ENCODE measurements at regions not wholly inside any gene's neighbourhood (a gene's known extent, or its start where the extent isn't known, plus 50 kb on each side); places are given as distances from the start of the nearest gene placed in this dataset.
A peak's percentile ranks its signal among the peaks of the same experiment; 100 is the strongest.

GRCh38 chr17:79530361-79531105 is 80.3 kb downstream of the RBFOX3 start:
- Histone ChIP-seq H3K36me3 (no peaks in the 10 kb centered on the region), H3K27me3 (peaks cover 31% of the 10 kb centered on the region), H3K9me3 (no peaks in the 10 kb centered on the region), H3K4me3 (no peak overlapping the region)
- DNase-seq = no peak

- Histone ChIP-seq H3K4me3 (no peak overlapping the region), H3K9me3 (no peaks in the 10 kb centered on the region), H3K36me3 (no peaks in the 10 kb centered on the region), H3K27me3 (peaks cover 40% of the 10 kb centered on the region)
- DNase-seq = no peak
Measured at GRCh38 chr17:79529661-79530081, 81.2 kb downstream of the RBFOX3 start.

- Histone ChIP-seq H3K9me3 (no peaks in the 10 kb centered on the region), H3K27me3 (peaks cover 47% of the 10 kb centered on the region), H3K4me3 (no peak overlapping the region), H3K36me3 (no peaks in the 10 kb centered on the region)
- no peak for DNase-seq
Measured at GRCh38 chr17:79528592-79529125, 82.2 kb downstream of the RBFOX3 start.

DNA sequence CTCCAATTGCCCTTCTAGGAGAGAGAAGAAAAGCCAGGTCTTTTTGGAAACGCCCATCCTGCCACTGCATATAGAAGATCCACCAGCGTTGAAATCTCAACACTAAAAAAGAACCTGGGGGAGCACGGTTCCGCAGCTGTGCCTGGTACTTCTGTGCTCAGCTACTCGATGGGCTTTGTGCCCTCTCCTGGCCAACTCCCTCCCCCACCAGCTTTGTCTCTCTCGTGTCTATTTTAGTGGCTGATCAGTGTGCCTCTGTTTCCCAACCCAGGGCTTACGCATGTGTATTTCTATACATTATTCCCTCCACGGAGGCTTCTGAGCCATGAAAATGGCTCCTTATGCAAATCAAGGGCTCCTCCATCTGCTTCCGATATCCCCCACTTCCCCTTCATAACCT is 83.5 kb downstream of the RBFOX3 start:
- Histone ChIP-seq H3K4me3 (no peak overlapping the region), H3K36me3 (no peaks in the 10 kb centered on the region), H3K27me3 (peaks cover 56% of the 10 kb centered on the region), H3K9me3 (no peaks in the 10 kb centered on the region)
- DNase-seq = no peak

GRCh38 chr17:79525793-79526677 is 84.8 kb downstream of the RBFOX3 start:
- H3K9me3 ChIP-seq = no peaks in the 10 kb centered on the region
- peaks cover 63% of the 10 kb centered on the region for H3K27me3 ChIP-seq
- no peak overlapping the region for H3K4me3 ChIP-seq
- no peak for DNase-seq
- H3K36me3 ChIP-seq = no peaks in the 10 kb centered on the region

GRCh38 chr17:79524213-79525187 is 86.4 kb downstream of the RBFOX3 start:
- peaks cover 61% of the 10 kb centered on the region for H3K27me3 ChIP-seq
- H3K4me3 ChIP-seq = no peak overlapping the region
- DNase-seq = no peak
- no peaks in the 10 kb centered on the region for H3K36me3 ChIP-seq
- H3K9me3 ChIP-seq = no peaks in the 10 kb centered on the region

DNA sequence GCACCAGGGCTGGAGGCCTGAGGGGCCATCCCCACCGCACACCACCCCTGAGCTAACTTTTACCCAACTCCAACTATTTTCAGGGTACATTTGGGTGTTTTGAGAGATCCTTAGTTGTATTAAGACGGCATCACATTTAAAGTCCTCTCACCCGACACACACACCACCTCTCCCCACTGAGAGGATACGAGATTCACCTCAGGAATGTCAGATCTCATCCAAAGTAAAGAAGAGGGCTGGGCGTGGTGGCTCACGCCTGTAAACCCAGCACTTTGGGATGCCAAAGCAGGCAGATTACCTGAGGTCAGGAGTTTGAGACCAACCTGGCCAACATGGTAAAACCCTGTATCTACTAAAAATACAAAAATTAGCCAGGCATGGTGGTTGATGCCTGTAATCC is 88.4 kb downstream of the RBFOX3 start:
- Histone ChIP-seq H3K9me3 (no peaks in the 10 kb centered on the region), H3K4me3 (no peak overlapping the region), H3K36me3 (no peaks in the 10 kb centered on the region), H3K27me3 (peaks cover 59% of the 10 kb centered on the region)
- no peak for DNase-seq

DNA sequence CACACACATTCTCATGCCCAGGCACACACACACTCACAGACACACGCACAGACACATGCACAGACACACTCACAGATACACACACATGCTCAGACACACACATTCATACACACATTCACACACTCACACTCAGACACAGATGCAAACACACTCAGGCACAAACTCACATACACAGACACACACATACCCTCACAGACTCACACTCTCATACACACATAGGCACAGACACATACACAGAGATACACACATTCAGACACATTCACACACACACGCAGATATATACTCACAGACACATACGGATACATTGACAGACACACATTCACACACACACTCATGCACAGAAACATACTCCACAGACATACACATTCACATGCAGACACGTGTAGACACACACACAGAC is 89.6 kb downstream of the RBFOX3 start:
- H3K9me3 ChIP-seq = no peaks in the 10 kb centered on the region
- no peak overlapping the region for H3K4me3 ChIP-seq
- peaks cover 47% of the 10 kb centered on the region for H3K27me3 ChIP-seq
- H3K36me3 ChIP-seq = no peaks in the 10 kb centered on the region
- DNase-seq = no peak

- Histone ChIP-seq H3K27me3 (peaks cover 39% of the 10 kb centered on the region), H3K36me3 (no peaks in the 10 kb centered on the region), H3K9me3 (no peaks in the 10 kb centered on the region), H3K4me3 (no peak overlapping the region)
- DNase-seq = no peak
Measured at GRCh38 chr17:79520167-79521165, 90.4 kb downstream of the RBFOX3 start.

DNA sequence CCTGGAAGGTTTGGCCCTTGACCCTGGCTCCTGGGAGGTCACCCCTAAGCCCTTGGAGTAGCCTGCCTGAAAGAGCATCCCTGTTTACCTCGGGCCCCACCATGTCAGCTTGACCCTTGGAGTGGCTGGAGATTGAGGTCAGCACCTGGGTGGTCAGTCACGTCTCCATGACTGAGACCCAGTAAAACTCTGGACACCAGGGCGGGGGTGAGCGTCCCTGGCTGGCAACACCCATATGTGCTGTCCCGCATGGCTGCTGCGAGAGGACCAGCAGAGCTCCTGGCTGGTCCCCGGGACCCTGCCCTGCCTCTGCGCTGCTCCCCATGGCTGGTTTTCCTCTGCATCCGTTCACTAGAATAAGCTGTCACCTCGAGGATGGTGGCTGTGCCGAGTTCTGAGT is 91.2 kb downstream of the RBFOX3 start:
- no peak for DNase-seq
- Histone ChIP-seq H3K27me3 (peaks cover 30% of the 10 kb centered on the region), H3K4me3 (no peak overlapping the region), H3K9me3 (no peaks in the 10 kb centered on the region), H3K36me3 (no peaks in the 10 kb centered on the region)

DNA sequence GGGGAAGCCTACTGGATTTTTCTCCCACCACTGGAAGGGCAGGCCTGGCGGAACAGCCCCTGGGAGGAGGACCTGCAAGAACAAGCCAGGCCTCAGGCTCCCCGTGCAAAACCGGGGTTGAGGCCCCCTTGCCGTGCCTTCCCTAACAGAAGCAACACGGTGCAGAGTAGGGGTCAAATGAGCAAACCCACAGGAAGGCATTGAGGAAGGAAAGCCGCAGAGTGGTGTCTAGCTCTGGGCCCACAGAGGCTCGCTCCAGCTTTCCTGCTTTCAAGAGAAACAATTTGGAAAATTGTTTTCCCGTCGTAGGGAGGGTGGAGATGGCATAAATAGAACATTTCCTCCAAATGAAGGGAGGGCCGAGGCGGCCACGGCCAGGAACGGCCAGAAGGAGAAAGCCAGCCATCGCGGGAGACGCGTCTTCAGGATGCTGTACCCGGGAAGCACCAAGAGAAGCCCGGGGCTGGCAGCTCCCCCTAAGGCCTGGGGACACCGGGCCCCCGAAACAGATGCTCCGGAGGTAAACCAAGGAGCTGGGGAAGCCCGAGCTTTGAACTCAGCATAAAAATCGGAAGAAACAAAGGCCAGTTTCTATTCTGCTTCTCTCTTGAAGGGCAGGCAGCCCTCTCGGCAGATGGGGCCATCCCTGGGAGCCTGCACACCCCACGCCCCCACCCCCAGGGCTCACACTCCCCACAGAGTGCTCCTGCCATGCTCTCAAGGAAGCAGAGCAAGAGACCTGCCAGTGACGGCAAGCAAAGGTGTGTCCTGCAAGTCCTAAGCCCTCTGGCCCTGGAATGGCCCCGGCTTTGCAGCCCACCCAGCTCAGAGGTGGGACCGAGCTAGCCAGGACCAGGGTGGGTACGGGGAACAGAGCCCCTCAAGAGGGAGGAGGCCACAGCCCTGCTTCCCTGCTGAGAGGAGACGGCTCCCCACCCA is 92.0 kb downstream of the RBFOX3 start:
- Histone ChIP-seq H3K27me3 (peaks cover 23% of the 10 kb centered on the region), H3K4me3 (no peak overlapping the region), H3K36me3 (no peaks in the 10 kb centered on the region), H3K9me3 (no peaks in the 10 kb centered on the region)
- DNase-seq = no peak

DNA sequence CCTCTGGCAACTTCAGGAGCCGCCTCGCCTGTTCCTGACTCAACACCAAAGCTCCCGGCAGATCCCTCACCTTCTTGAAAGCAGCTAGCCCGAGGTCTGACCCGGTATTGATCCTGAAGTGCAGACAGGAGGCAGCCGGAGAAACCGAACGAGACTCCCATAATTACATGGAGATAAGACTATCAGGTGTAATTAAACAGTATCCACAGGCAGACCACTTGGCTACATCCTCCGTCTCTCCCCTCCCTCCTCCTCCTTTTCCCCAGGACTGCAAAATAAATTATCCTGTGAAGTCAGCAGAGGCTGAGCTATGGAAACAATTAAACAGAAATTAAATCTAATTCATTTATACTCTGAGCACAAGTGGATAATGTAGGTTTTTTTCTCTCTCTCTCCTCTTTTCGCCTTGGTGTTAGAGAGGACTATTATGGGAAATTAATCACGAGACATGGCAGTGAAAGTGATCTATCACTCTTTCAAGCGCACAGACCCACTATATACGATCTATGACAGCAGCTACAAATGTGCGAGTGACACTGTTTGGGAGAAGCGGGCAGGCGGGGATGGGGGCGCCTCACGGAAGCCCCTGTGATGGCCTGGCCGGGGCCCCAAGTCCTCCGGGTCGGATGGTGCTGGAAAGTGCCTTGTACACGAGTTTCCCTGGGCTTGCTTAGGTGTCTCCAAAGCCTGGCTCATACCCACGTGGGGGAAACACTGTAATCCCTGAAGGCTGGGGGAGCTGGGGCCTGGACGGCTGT is 92.8 kb downstream of the RBFOX3 start:
- peaks cover 15% of the 10 kb centered on the region for H3K27me3 ChIP-seq
- H3K4me3 ChIP-seq = no peak overlapping the region
- no peaks in the 10 kb centered on the region for H3K9me3 ChIP-seq
- no peak for DNase-seq
- H3K36me3 ChIP-seq = no peaks in the 10 kb centered on the region

- Histone ChIP-seq H3K36me3 (no peaks in the 10 kb centered on the region), H3K4me3 (no peak overlapping the region), H3K27me3 (peaks cover 1% of the 10 kb centered on the region; the same call in 1 of the 2 replicates), H3K9me3 (no peaks in the 10 kb centered on the region)
- DNase-seq = peak; percentile 31
Measured at GRCh38 chr17:79515646-79516571, 94.9 kb downstream of the RBFOX3 start.
